CD1c-positive myeloid dendritic cell (primary cell): ENCODE measurements at regions not wholly inside any gene's neighbourhood (a gene's known extent, or its start where the extent isn't known, plus 50 kb on each side); places are given as distances from the start of the nearest gene placed in this dataset.

Experiments used
- DNase-seq: peaks from one replicate; pipeline ENCODE4 v3.0.0-alpha.2; 2016; ENCODE audit errors: extremely low spot score

- no peak for DNase-seq
These were observed 195.2 kb downstream of the TEX29 start for GRCh38 chr13:111515635-111516034.

GRCh38 chr13:111516712-111517640 lies 196.5 kb downstream of the TEX29 start:
- no peak for DNase-seq

GRCh38 chr13:111517641-111518010 lies 197.2 kb downstream of the TEX29 start:
- no peak for DNase-seq

GRCh38 chr13:111518161-111518792 lies 197.8 kb downstream of the TEX29 start:
- DNase-seq = no peak

- no peak for DNase-seq
These were observed 198.6 kb downstream of the TEX29 start for GRCh38 chr13:111519041-111519440.

- DNase-seq = no peak
These were observed 199.2 kb downstream of the TEX29 start for GRCh38 chr13:111519490-111520170.

GRCh38 chr13:111521030-111521429 lies 200.6 kb downstream of the TEX29 start:
- no peak for DNase-seq

GRCh38 chr13:111521691-111522229 lies 201.3 kb downstream of the TEX29 start:
- DNase-seq = no peak

GRCh38 chr13:111525320-111526118 lies 205.1 kb downstream of the TEX29 start:
- DNase-seq = no peak

GRCh38 chr13:111526922-111527321 lies 206.5 kb downstream of the TEX29 start:
- DNase-seq = no peak

- no peak for DNase-seq
These were observed 207.3 kb downstream of the TEX29 start for GRCh38 chr13:111527614-111528229.

- no peak for DNase-seq
These were observed 208.1 kb downstream of the TEX29 start for GRCh38 chr13:111528513-111528912.

- DNase-seq = no peak
These were observed 209.9 kb downstream of the TEX29 start for GRCh38 chr13:111530137-111530870.

GRCh38 chr13:111531505-111531904 lies 211.1 kb downstream of the TEX29 start:
- no peak for DNase-seq

GRCh38 chr13:111532111-111532510 lies 211.7 kb downstream of the TEX29 start:
- DNase-seq = no peak

- DNase-seq = no peak
These were observed 213.7 kb downstream of the TEX29 start for GRCh38 chr13:111533900-111534683.

GRCh38 chr13:111534751-111535522 lies 214.5 kb downstream of the TEX29 start:
- no peak for DNase-seq

GRCh38 chr13:111535523-111535811 lies 215.0 kb downstream of the TEX29 start:
- no peak for DNase-seq

- no peak for DNase-seq
These were observed 215.7 kb downstream of the TEX29 start for GRCh38 chr13:111536075-111536642.
